Left lung (tissue), 4 donors: ENCODE measurements at regions not wholly inside any gene's neighbourhood (a gene's known extent, or its start where the extent isn't known, plus 50 kb on each side); places are given as distances from the start of the nearest gene placed in this dataset.

Experiments used
- ATAC-seq: fragments of 200-7000 bp; cut with Tn5 transposase; one replicate; pipeline ENCODE4 v1.9.1; 2020; ENCODE audit warnings: moderate library complexity
- DNase-seq, 4 donors: peaks; one replicate each; pipeline ENCODE4 v3.0.0-alpha.2; 2013 to 2020
- H3K27ac ChIP-seq, 2 donors: fragments of 200-600 bp; sonication (generic) in 1 of 2; one replicate each; pipeline versions ENCODE4 v1.5.0 to v1.8.0; 2020 to 2021
- H3K27me3 ChIP-seq, 2 donors: fragments of 200-600 bp; sonication (generic) in 1 of 2; one replicate each; pipeline versions ENCODE4 v1.5.0 to v1.8.0; 2020 to 2021
- H3K36me3 ChIP-seq, 2 donors: fragments of 200-600 bp; sonication (generic) in 1 of 2; one replicate each; pipeline versions ENCODE4 v1.5.0 to v1.8.0; 2020 to 2021
- H3K4me1 ChIP-seq, 2 donors: fragments of 200-600 bp; one replicate each; pipeline ENCODE4 v1.8.0; 2021
- H3K4me3 ChIP-seq, 2 donors: fragments of 200-600 bp; sonication (generic) in 1 of 2; one replicate each; pipeline versions ENCODE4 v1.5.0 to v1.8.0; 2020 to 2021; ENCODE audit warnings: mild to moderate bottlenecking in 1 of 2
- H3K9me3 ChIP-seq, 2 donors: fragments of 200-600 bp; sonication (generic) in 1 of 2; one replicate each; pipeline versions ENCODE4 v1.5.0 to v1.8.0; 2020 to 2021
- intact Hi-C, 2 donors: fragments of 100-400 bp; cut with DNase I; formaldehyde crosslinking; loops; one replicate each; pipeline versions ENCODE4 v1.11.2 to v1.14.2; 2022
- TF ChIP-seq, protein P1 (sequence below), 2 donors: fragments of 200-600 bp; sonication (generic) in 1 of 2; IDR thresholded peaks; one replicate each; pipeline versions ENCODE4 v1.5.0 to v1.8.0; 2021; ENCODE audit warnings: antibody characterized with exemption in 2 of 2
- donor health status: DM: no; HTN: yes; CAD: no.
- donor health status: DM: no; HTN: no; CAD: no.

DNA sequence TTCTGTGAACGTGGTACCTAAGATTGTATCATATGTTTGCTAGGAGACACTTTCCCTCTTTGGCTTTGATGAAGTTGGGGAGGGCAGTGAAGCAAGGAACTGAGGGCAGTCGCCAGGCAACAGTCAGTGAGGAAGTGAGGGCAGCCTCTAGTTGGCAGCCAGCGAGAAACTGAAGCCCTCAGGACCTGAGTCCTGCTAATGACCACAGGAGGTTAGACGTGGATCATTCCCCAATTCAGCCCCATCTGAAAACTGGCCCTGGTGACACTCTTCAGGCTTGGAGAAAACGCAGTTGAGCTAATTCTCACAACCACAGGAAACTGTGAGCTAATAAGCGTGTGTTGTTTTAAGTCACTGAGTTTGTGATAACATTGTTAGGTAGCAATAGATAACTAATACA lies 84.5 kb upstream of the REG3G start:
- peaks cover 0 to 9% of the 10 kb centered on the region in 2 donors for H3K9me3 ChIP-seq
- no peaks in the 10 kb centered on the region for H3K4me1 ChIP-seq
- TF ChIP-seq, protein P1, sequence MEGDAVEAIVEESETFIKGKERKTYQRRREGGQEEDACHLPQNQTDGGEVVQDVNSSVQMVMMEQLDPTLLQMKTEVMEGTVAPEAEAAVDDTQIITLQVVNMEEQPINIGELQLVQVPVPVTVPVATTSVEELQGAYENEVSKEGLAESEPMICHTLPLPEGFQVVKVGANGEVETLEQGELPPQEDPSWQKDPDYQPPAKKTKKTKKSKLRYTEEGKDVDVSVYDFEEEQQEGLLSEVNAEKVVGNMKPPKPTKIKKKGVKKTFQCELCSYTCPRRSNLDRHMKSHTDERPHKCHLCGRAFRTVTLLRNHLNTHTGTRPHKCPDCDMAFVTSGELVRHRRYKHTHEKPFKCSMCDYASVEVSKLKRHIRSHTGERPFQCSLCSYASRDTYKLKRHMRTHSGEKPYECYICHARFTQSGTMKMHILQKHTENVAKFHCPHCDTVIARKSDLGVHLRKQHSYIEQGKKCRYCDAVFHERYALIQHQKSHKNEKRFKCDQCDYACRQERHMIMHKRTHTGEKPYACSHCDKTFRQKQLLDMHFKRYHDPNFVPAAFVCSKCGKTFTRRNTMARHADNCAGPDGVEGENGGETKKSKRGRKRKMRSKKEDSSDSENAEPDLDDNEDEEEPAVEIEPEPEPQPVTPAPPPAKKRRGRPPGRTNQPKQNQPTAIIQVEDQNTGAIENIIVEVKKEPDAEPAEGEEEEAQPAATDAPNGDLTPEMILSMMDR (IDR thresholded peaks at IDR 0.05): no peak
- no peak overlapping the region for H3K27ac ChIP-seq
- no peaks in the 10 kb centered on the region for H3K36me3 ChIP-seq
- no peak for DNase-seq
- no peak overlapping the region for H3K4me3 ChIP-seq
- ATAC-seq: no peak
- intact Hi-C loops: no loop called here
- no peaks in the 10 kb centered on the region for H3K27me3 ChIP-seq

DNA sequence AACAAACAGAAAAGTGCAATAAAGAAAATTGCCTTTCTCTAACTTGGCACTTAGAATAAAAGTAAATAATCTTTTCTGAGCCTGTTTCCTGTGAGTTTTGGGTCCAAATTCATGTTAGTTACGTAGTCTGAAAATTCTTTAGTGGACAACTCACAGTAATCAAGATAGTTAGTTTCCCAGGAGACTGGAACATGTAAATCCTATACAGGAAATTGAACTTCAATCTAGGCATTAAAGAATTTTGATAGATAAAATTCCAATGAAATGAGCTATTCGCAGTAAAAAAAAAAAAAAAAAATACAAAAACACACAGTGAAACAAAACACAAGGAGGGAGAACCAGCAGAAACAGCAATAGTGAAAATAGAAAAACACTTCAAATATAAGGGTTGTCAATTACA lies 83.8 kb upstream of the REG3G start:
- ATAC-seq (no peak), DNase-seq (no peak)
- TF ChIP-seq, protein P1 (IDR thresholded peaks at IDR 0.05): no peak
- intact Hi-C loops: no loop called here
- Histone ChIP-seq H3K27me3 (no peaks in the 10 kb centered on the region), H3K4me3 (no peak overlapping the region), H3K27ac (no peak overlapping the region), H3K36me3 (no peaks in the 10 kb centered on the region), H3K4me1 (no peaks in the 10 kb centered on the region), H3K9me3 (peaks cover 0 to 16% of the 10 kb centered on the region in 2 donors)

DNA sequence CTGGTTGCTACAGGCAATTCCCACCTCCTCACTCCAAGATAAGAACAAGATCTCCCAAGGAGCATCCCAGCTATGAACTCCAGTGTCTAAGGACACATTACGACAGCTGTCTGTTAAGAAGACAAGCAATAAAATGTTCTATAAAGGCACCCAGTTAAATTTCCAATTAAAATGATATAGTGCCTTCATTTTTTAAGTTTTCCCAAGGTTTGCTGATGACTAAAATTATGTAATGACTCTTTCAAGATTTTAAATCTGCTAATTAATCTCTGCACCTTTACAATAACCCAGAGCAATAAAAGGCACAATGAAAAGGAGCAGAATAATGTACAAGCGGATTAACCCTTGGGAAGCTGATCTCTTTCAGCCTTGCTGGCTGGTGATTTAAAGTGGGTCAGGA lies 61.6 kb upstream of the REG3G start:
- H3K9me3 ChIP-seq: no peaks in the 10 kb centered on the region
- ATAC-seq (no peak), DNase-seq (no peak)
- TF ChIP-seq, protein P1 (IDR thresholded peaks at IDR 0.05): no peak
- H3K4me1 ChIP-seq: no peaks in the 10 kb centered on the region
- no peak overlapping the region for H3K4me3 ChIP-seq
- no peaks in the 10 kb centered on the region for H3K27me3 ChIP-seq
- intact Hi-C loops: no loop called here
- no peak overlapping the region for H3K27ac ChIP-seq
- no peaks in the 10 kb centered on the region for H3K36me3 ChIP-seq

DNA sequence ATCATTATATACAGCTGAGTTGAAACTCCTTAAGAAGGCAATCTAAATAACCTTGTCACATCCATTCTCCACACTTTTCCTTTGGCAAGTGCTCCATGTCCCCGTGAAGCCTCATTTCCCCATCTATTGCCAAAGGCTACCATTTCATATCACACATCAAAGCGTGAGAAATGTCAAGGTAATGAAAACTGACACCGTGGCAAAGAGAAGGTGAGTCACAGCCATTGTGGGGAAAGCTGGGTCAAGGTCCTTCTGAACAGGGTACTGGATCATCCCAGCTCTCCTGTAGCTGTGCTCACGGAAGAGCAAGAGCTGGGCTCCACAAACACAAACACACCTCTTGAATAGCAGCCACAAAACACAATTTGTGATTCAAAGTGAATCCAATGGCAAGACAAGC lies 58.2 kb upstream of the REG3G start:
- no peaks in the 10 kb centered on the region for H3K4me1 ChIP-seq
- intact Hi-C loops: no loop called here
- TF ChIP-seq, protein P1 (IDR thresholded peaks at IDR 0.05): no peak

DNA sequence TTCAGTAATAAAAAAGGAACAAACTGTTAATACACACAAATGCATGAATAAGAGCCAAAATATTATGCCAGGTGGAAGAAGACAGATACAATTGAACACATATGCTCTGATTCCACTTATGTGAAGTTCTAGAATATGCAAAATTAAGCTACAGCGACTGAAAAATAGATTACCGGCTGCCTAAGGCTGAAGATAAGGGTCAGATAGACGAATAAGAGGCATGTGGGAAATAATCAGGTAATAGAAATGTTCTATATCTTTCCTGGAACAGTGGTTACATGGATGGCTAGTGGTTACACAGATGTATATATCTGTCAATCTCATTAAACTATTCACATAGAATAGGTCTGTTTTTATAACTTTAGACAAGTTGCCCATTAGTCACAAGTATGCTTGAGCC lies 51.9 kb upstream of the REG3G start:
- intact Hi-C loops: no loop called here
- H3K27ac ChIP-seq: no peak overlapping the region
- H3K27me3 ChIP-seq: no peaks in the 10 kb centered on the region
- no peaks in the 10 kb centered on the region for H3K36me3 ChIP-seq
- ATAC-seq (no peak), DNase-seq (no peak)
- H3K9me3 ChIP-seq: no peaks in the 10 kb centered on the region
- TF ChIP-seq, protein P1 (IDR thresholded peaks at IDR 0.05): no peak
- no peaks in the 10 kb centered on the region for H3K4me1 ChIP-seq
- H3K4me3 ChIP-seq: no peak overlapping the region

More for the DNA sequence above, 58.2 kb upstream of the REG3G start:
- no peak for ATAC-seq
- H3K4me3 ChIP-seq: no peak overlapping the region
- no peak overlapping the region for H3K27ac ChIP-seq
- no peaks in the 10 kb centered on the region for H3K36me3 ChIP-seq
- H3K9me3 ChIP-seq: no peaks in the 10 kb centered on the region
- no peaks in the 10 kb centered on the region for H3K27me3 ChIP-seq
- no peak for DNase-seq
